ENCODE measurements at regions not wholly inside any gene's neighbourhood (a gene's known extent, or its start where the extent isn't known, plus 50 kb on each side); places are given as distances from the start of the nearest gene placed in this dataset.

GRCh38 chr7:17412883-17413282 lies 114.4 kb downstream of the AHR start:
- TF ChIP-seq CTCF (CRISPR knock-in tag; IDR thresholded peaks at IDR 0.05) = no peak
- TF ChIP-seq ZBTB7A (CRISPR knock-in tag; IDR thresholded peaks at IDR 0.05) = no peak
- TF ChIP-seq ZNF441 (CRISPR knock-in tag; IDR thresholded peaks at IDR 0.05; ENCODE audit: borderline replicate concordance) = no peak
- no peak for TF ChIP-seq CEBPB (IDR thresholded peaks at IDR 0.05; ENCODE audit: borderline replicate concordance, low read depth, low read length)
- TF ChIP-seq EZH2 (conservative IDR thresholded peaks at IDR 0.05; ENCODE audit: low read depth, low read length) = no peak
- TF ChIP-seq HDAC2 (CRISPR knock-in tag; IDR thresholded peaks at IDR 0.05) = no peak
- TF ChIP-seq ZNF318 (CRISPR knock-in tag; IDR thresholded peaks at IDR 0.05) = no peak
- TF ChIP-seq JUND (CRISPR knock-in tag; IDR thresholded peaks at IDR 0.05) = no peak
- no peak for TF ChIP-seq MAX (IDR thresholded peaks at IDR 0.05)
- no peak for TF ChIP-seq REL (CRISPR knock-in tag; conservative IDR thresholded peaks at IDR 0.05)
- no peak for TF ChIP-seq RELA (CRISPR knock-in tag; IDR thresholded peaks at IDR 0.05)
- TF ChIP-seq ZKSCAN1 (IDR thresholded peaks at IDR 0.05; ENCODE audit: low read length) = no peak
- TF ChIP-seq JUNB (CRISPR knock-in tag; IDR thresholded peaks at IDR 0.05; ENCODE audit: borderline replicate concordance) = no peak
- TF ChIP-seq SUZ12 (IDR thresholded peaks at IDR 0.05; ENCODE audit: low read depth, low read length) = no peak

Measured in HepG2 (cell line).